ENCODE measurements at regions not wholly inside any gene's neighbourhood (a gene's known extent, or its start where the extent isn't known, plus 50 kb on each side); places are given as distances from the start of the nearest gene placed in this dataset.

DNA sequence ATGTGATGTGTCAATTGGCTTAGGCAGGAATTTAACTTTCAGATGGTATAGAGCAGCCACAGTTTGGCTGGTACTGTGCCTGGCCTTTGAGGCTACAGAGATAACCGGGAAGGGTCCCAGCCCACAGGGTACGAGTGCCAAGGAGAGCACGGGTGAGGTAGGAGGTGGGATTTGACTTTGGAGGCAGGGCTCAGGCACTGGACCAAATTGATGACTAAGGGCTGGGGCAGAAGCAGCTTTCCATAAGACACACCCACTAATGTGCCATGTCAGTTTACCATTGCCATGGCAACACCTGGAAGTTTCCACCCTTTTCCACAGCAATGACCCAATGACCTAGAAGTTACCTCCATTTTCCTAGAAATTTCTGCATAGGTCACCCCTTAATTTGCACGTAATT, 466.2 kb downstream of the TSHZ3 start:
- TF ChIP-seq POLR2A (IDR thresholded peaks at IDR 0.05) = no peak
- TF ChIP-seq, protein P1, sequence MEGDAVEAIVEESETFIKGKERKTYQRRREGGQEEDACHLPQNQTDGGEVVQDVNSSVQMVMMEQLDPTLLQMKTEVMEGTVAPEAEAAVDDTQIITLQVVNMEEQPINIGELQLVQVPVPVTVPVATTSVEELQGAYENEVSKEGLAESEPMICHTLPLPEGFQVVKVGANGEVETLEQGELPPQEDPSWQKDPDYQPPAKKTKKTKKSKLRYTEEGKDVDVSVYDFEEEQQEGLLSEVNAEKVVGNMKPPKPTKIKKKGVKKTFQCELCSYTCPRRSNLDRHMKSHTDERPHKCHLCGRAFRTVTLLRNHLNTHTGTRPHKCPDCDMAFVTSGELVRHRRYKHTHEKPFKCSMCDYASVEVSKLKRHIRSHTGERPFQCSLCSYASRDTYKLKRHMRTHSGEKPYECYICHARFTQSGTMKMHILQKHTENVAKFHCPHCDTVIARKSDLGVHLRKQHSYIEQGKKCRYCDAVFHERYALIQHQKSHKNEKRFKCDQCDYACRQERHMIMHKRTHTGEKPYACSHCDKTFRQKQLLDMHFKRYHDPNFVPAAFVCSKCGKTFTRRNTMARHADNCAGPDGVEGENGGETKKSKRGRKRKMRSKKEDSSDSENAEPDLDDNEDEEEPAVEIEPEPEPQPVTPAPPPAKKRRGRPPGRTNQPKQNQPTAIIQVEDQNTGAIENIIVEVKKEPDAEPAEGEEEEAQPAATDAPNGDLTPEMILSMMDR (IDR thresholded peaks at IDR 0.05) = no peak
